HG02642 (cell line): ENCODE measurements at regions not wholly inside any gene's neighbourhood (a gene's known extent, or its start where the extent isn't known, plus 50 kb on each side); places are given as distances from the start of the nearest gene placed in this dataset.

Experiments used
- ATAC-seq: cut with Tn5 transposase; IDR thresholded peaks from one replicate; pipeline ENCODE4 v1.9.1; 2021; ENCODE audit warnings: mild to moderate bottlenecking; ENCODE audit not compliant: unreplicated experiment, poor library complexity

DNA sequence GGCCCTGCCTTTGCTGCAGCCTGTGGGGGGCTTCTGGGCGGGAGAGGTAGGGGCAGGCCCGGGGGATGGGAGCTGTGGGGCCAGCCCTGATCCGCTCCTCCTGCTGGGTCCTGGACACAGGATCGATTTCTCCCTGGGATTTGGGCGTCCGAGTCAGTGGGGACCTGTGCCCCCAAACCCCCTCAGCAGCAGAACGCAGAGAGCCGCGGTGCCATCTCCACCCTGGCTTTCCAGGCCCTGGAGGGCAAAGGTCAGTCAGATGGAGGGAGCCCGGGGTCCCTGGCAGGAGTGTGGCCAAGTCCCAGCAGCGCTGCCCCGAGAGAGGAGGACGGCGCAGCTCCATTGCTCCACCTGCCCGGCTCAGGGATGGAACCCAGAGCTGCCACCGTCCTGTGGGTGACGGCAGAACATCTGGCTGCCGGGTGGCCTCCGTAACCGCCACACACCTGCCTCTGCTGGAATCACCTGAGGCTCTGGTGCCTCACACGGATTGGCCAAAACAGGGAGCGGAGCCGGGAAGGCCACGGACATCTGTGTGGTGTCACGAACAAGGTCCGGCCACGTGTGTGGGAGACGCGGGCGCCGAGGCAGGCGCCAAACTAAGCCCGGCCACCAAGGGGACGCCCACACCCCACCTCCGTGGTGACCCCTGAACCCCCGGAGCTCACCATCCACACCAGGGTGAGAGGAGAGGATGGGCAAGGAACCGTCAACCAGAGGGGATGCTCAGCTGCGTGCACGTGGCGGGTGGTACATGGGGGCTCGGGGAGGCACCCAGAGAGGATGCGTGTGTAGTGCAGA is 80.3 kb upstream of the FBRSL1 start:
- no peak for ATAC-seq

DNA sequence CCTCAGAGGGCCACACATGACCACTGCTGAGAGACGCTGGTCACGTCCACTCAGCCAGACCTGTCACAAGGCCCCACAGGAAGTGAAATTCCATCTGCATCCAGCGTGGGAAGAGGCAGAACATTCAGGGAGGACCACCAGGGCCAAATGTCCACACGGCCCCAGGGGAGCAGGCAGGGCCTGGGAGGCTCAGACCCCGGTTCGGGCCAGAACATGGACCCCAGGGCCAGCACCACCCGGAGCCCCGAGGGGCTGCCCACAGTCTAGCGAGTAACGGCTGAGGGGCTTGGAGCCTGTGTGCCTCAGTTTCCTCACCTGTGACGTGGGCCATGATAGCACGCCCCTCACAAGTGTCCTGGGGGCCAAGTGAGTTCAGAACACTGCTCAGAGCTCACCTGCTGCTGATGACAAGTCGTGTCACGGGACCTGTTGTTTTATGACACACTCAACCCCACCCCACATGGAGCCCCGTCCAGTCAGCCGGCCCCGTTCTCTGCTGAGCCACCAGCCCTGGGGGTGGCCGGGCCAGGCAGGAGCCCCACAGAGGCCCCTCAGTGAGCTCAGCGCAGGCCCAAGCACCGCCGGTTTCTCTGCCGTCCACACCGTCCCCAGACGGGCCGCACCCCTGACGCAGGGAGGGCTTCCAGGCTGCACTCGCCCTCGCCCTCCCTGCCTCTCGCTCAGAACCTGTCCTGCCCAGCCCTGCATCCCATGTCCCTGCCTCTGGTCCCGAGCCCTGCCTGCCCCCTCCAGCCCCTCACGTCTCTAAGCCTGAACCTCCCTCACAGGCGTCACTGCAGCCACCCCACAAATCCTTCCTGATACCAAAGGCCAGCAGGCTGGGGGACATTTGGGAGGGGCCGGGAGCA is 79.5 kb upstream of the GALNT9 start:
- ATAC-seq: no peak

DNA sequence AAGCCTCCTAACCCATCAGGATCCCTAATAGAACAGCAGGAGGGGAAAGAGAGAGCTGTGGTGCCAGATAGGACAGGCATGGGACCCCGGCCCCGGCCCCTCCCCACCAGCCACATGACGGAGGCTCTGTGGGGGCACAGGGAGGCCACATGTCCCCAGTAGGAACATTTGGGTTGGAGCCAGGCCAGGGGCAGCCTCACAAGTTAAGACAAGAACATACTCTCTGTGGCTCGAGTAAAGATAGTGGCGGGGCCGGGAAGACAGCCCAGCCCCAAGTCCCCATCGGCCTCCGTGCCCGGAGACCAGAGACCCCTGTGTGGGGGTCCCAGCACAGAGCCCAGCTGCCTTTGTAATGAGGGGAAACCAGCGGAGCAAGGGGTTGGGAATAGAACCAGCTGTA is 78.6 kb upstream of the GALNT9 start:
- no peak for ATAC-seq

DNA sequence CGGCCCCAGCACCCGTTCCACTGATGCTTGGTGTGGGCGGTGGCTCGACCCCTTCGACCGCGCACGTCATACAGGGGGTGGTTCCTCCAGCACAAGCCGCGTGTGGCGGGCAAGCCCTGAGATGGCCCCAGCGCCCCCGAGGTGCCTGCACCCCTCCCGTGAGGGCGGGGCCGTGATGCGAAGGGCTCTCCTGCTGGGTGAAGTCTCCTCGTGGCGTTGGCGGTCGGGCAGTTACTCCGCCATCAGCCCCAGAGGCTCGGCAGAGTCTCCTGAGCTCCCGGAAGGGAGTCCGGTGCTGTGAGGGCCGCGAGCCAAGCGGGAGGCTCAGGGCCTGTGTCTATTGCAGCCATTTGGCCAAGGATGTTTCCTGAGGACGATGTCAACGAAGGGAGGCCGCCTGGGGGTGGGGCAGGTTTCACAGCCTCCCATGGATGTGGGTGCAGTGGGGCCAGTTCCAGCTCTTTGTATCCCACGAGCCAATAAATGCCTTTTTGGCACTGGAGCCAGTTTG is 78.1 kb upstream of the GALNT9 start:
- ATAC-seq: no peak

DNA sequence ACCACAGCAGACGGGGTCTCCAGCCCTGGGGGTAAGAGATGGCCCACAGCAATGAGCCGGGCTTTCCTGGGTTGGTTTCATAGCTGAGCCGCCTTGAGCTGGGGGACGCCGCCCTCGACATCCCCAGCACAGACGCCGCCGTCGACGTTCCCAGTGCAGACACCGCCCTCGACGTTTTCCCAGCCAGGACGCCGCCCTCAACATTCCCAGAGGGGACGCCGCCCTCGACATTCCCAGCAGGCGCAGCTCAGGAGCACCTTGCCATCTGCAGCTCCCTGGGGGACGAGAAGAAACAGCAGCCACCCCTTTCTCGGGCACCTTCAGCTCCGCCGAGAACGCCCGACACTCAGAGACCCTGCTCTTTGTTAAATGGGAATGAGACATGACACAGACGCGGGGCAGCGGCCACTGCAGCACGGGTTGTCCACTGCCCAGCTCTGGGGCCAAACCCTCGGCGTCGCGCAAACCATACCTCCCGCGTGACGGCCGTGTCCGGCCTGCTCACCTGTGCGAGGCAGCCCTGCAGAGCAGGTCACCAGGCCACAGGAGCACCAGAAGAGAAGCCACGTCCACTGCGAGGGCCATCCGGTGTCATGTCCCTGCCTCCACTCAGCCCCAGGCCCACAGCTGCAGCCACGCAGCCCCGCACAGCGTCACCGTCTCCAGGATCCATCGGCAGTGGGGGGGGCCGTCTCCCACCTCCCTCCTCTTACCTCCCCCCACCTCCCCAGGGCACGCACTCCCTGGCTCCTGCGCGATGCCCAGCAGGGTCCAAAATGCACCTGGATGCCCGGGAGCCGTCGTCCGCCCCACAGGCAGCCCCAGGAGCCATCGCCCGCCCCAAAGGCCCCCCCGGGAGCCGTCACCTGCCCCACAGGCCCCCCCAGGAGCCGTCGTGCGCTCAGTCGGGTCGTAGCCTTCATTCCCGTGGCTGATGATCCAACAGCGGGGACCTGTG is 77.4 kb upstream of the GALNT9 start:
- ATAC-seq: no peak

DNA sequence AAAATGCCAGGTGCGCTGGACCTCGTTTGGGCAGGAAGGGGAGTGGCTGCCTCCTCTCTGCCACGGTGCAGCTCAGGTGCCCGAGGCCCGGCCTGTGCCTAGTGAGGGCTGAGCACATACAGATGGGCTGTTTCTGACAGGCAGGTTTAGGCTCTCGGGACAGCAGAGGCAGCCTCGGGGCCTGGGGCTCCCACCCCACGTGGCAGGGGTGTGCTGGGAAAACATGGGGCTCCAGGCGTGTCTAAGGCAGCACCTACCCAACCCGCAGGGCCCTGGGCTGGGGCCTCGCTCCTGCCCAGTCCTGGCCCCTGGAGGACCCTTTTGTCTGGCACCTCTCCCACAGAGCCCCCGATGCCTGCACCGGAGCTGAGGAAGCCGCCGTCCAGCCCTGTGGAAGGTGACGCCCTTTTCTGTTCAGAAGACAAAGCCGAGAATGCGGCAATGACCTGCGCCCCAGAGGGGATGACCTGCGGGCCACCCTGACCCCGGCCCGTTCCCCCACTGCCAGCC is 76.4 kb upstream of the GALNT9 start:
- no peak for ATAC-seq

DNA sequence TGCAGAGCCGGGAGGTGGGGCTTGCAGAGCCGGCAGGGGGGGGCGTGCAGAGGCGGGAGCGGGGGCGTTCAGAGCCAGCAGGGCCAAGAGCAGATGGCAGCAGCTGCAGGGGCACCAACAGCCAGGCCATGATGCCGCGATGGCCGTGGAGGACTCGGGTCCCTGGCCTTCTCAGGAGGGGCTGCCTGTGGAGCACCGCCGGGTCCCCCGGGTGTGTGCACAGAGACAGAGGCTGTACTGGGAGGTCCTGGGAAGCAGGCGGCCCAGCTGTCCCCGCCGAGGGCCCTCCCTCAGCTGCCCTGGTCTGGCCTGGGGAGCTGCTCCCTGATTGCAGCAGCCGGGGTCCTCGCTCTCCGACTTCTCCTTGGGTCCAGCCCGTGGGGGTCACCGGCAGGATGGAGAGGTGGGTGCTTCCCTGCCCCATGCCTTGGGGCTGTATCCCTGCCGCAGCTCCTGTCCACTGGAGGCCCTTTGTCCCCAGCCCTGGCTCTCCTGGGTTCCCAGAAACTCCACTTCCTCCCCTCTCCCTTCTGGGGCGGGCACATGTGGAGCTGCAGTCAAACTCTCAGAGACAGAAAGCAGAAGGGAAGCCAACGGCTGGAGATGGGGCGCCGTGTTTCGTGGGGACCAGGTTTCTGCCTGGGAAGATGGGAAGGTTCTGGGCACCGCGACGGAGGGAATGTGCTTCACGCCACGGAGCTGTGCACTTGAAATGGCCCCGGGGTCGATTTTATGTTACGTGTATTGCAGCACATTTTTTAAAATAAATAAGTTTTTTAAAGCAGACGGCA is 75.8 kb upstream of the GALNT9 start:
- ATAC-seq: no peak

DNA sequence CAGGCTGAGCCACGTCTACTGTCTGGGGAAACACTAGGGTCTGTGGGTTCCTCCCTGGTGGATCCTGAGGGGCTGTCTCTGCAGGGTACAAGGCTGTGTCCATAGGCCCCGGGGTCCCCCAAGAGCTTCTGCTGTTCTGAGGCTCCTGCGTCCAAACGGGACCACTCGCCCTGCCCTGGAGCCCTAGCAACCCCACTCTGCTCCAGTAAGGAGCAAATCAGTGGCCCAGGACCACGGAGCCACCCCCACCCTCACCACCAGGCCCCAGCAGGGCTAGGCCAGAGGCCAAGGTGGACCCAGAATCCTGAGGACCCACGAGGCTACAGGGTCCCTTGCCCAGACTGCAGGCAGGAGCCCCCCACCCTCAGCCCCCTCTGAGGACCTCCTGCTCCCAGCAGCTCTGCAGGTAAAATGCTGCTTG is 75.1 kb upstream of the GALNT9 start:
- no peak for ATAC-seq

DNA sequence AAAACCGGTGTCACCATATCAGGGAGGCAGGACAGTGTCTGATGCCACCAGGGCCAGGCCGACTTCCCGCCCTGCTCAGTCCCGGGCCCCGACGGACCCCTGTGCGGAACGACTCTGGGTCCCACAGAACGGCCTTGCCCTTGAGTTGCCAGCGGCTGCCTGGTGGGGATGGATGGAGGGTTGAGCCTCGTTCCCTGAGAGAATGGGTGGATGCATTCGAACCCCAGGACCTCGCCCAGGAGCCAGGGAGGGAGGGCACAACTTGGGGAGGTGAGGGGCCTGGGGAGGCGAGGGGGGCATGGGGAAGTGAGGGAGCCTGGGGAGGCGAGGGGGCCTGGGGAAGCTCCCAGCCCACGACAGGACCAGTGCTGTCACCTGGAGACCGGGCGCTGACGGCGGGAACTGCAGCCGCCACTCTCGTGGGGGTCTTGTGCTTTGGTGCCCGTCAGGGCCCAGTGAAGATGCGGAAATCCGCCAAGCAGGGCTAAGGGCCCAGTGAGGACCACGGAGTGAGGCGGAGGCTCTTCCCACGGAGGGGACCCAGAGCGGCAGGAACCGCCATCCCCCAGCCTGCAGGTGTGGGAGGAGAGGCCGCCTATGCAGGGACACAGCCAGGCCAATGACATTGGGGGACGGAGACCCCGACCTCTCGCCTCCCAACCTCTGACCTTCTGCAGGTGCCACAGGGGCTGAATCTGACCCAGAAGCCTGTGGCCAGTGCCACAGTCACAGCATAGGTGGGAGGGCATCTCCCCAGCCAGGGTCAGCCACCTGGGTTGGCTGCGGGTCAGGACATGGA is 74.4 kb upstream of the GALNT9 start:
- ATAC-seq: no peak

DNA sequence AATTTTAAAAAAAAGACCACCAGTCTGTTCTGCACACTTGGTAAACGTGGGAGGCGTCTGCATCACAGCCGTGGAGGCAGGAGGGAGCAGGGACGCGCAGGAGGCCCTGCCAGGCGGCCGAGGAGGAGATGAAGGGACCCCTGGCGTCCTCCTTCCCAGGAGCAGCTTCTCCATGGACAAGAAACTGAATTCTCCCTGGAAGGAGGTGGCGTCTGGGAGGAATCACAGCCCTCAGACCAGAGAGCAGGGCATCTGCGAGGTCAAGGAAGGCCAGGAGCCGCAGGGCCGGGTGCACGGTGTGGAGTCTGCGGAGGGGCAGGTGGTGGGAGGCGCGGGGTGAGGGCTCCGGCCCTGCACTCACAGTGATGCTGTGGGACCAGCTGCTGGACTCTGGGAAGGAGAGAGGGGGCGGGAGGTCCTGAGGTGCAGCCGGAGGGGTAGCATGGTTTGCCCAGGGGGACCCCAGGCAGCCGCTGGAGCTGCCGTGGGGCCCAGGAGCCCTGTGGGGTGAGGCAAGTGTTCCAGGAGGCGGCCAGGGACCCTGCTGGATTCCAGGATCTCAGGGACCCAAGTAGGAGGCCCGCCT is 73.5 kb upstream of the GALNT9 start:
- ATAC-seq: no peak

DNA sequence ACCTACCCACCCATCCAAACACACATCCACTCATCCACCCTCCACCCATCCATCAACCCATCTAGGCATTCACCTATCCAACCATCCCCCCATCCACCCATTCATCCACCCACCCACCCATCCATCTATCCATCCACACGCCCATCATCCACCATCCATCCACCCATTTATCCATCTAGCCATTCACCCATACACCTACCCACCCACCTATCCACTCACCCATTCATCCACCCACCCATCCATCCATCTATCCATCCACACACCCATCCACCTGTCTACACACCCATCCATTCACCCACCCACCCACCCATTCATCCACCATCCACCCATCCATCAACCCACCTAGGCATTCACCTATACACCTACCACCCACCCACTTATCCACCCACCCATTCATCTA is 72.6 kb upstream of the GALNT9 start:
- ATAC-seq: no peak

DNA sequence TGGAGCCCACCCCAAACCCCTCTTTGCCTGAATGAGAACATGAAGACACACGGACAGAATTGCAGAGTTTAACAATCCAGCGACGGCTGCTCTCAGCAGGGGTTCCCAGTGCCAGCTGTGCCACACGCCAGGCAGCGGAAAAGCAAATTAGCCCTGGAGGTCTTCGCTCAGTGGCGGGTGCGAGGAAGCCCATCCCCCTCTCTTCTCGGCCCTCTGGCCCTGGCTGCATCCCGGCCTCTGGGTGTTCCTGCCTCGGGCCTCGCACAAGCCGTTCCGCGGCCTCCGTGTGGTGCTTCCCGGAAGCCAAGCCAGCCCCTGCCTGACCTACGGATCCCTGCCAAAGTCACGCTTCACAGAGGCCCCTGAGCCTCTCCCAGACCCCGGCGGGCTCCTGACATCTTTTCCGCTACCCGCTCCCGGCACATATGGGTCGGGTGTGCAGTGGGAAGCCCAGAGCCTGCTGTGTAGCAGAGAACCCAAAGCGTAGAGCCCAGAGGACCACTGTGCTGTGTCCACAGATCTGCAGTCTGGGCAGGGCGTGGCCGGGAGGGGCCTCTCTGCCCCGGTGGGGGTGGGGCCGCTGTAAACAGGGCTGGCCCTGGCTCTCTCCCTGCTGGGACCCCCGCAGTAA is 70.7 kb upstream of the GALNT9 start:
- ATAC-seq: no peak

DNA sequence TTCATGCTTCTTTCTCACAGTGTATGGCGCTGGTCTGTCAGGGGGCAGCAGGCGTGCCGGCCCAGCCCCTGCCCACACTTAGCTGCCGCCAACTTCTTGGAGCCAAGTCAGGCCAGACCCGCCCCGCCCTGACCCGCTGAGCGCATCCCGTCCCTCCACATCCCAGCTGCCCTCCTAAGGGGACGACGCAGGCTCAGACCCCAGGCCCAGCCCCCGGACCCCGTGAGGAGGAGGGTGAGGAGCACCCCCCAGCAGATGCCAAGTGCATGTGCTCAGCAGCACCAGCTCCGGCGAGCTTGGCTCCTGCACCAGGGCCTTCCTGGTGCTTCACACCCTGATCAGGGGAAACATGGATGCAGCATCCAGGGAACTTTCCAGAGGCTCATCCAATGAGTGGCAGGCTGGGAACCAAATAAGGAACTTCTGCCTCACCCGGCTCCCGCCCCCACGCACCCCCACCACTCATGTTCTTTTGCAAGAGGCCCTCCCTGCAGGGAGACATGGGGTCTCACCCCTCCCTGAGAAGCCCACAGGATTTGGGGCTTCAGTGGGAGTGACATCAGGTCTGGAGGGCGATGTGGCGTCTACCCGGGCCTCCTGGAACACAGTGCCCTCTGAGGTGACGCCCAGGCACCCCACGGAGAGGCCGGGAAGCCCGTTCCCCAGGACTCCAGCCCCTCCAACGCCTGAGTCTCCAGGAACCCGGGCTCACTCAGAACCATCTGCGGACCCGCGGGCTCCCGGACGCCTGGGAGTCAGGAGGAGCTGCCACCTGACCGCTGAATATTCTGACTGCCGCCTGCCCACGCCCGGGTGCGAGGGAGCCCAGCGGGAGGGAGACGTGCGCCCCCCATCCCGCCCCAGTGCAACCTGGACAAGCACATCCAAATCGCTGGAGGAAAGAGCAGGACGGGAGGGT is 70.0 kb upstream of the GALNT9 start:
- no peak for ATAC-seq

DNA sequence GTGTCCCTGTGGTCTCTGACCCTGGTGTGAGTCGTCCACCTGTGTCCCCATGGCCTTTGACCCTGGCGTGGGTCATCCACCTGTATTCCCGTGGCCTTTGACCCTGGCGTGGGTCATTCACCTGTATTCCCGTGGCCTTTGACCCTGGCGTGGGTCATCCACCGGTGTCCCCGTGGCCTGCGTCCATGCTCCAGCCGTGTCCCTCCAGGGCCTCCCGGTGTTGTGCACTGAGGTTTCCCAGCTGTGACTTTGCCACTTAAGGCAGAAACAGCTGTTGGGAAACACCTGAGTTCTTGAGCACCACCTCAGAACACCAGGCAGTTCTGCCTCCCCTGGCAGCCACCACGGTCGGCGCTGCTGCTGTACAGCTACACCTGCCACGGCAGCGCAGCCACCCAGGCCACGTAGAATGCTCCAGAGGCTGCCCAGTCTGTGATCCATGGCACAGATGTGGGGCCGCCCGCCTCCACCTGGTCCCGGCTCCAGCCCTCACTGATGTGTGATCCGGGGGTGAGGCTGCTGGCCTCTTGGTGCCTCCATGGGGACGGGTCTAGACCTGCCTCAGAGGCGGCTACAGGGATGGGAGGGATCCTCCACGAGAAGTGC is 69.1 kb upstream of the GALNT9 start:
- no peak for ATAC-seq

DNA sequence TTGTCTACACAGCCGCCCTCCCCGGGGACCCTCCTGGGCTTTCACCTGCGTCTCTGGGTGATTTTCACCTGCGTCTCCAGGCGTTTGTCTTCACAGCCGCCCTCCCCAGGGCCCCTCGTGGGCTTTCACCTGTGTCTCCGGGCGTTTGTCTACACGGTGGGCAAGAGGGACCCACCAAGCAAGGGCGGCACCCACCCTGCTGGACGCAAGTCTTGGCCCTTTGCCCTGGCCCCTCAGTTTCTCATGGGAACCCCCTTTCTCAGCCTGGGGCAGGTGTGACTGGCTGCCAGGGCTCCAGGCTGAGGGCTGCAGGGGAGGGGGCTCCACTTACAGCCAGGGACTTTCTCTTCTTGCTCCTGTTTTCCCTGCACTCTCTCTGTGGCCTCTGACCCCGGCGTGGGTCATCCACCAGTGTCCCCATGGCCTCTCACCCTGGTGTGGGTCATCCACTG is 68.6 kb upstream of the GALNT9 start:
- ATAC-seq: no peak
